GM19351 (cell line): ENCODE measurements at regions not wholly inside any gene's neighbourhood (a gene's known extent, or its start where the extent isn't known, plus 50 kb on each side); places are given as distances from the start of the nearest gene placed in this dataset.
"Not testable (repeated sequence)": the region's sequence is repeated elsewhere in the genome, so short reads cannot be mapped to it uniquely, and the experiment has no call there.

Experiments
- ATAC-seq: cut with Tn5 transposase; IDR thresholded peaks from one replicate; pipeline ENCODE4 v1.9.1; 2021; ENCODE audit warnings: mild to moderate bottlenecking, moderate library complexity; ENCODE audit not compliant: unreplicated experiment

DNA sequence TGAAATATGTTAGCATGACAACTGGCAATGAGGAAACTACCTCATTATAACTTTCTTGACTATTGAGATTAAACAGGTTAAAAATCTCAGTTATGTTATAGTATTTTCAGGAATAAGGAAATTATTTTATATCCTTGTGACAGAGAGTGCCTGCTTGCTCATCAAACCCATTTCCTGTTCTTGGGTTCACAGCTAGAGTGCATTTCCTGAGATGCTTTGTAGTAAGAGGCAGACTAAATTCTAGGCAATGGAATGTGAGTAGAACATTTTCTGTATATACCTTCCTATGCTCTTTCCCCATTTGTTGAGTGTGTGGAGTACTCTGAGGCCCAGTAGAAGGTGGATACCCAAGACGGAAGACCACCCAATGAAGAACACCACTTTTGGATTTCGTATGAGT, 96.9 kb upstream of the CASK start:
- ATAC-seq: no peak

DNA sequence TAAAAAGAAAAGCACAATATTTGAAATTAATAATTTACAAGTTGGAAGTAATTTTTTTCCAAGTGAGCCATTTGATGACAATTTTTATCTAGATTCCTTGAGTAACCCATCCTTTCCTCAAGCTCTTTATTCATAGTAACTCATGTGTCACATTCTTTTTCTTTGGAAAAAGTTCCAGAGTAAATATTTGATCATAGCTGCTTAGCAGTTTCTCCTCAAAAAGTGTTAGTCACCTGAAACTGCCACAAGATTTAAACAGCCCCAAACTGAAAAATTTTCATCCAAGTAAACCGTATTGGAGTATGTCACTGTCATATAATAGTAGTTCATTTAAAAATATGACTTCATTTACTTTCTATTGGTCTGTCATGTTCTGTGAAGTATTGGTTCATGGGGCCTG, 94.6 kb upstream of the CASK start:
- ATAC-seq: no peak

GRCh38 chrX:42000836-42001235, 77.5 kb upstream of the CASK start:
- no peak for ATAC-seq

DNA sequence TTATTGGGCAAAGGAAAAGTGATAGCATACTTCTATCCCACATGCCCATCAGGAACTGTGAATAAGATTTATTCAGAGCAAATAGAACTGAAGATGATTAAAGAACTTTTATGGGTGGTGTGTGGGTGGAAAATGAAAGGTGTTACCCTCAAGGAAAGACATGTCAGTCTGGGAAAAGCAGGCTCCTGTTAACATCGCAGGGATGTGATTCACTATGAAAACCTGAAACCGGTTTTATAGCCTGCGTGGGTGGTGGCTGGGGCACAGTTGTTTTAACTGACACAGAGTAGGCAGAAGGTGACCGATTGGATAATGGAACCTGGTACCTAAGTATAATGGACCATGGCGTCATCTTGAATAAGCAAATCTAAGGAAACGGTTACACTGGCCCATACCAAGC, 61.3 kb upstream of the CASK start:
- ATAC-seq: no peak

DNA sequence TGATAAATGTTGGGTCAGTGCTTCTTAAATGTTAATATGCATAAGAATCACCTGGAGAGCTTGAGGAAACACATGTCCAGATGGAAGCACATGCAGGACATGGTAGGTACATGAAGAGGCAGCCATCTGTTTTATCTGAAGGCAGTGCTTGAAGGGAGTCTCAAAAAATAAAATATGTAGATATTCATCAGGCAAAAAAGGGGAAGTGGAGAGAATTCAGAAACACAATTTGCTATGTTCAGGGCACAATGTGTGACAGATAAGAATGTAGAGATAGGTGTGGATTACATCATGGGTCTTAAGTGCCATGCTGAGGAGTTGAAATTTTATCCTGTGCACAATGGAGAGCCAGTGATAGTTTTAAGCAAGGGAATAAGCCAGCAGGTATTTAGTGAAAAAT, 59.6 kb upstream of the CASK start:
- no peak for ATAC-seq

- ATAC-seq: no peak
Observed at GRCh38 chrX:41981481-41982013, 58.2 kb upstream of the CASK start.

DNA sequence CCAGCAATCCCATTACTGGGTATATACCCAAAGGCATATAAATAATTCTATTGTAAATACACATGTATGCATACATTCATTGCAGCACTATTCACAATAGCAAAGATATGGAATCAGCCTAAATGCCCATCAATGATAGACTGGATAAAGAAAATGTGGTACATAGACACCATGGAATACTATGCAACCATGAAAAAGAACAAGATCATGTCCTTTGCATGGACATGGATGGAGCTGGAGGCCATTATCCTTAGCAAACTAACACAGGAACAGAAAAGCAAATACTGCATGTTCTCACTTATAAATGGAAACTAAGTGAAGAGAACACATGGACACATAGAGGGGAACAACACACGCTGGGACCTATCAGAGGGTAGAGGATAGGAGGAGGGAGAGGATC, 51.3 kb upstream of the CASK start:
- not testable (repeated sequence) for ATAC-seq

GRCh38 chrX:41973208-41973607, 49.9 kb upstream of the CASK start:
- ATAC-seq: no peak
